ENCODE measurements at regions not wholly inside any gene's neighbourhood (a gene's known extent, or its start where the extent isn't known, plus 50 kb on each side); places are given as distances from the start of the nearest gene placed in this dataset.

DNA sequence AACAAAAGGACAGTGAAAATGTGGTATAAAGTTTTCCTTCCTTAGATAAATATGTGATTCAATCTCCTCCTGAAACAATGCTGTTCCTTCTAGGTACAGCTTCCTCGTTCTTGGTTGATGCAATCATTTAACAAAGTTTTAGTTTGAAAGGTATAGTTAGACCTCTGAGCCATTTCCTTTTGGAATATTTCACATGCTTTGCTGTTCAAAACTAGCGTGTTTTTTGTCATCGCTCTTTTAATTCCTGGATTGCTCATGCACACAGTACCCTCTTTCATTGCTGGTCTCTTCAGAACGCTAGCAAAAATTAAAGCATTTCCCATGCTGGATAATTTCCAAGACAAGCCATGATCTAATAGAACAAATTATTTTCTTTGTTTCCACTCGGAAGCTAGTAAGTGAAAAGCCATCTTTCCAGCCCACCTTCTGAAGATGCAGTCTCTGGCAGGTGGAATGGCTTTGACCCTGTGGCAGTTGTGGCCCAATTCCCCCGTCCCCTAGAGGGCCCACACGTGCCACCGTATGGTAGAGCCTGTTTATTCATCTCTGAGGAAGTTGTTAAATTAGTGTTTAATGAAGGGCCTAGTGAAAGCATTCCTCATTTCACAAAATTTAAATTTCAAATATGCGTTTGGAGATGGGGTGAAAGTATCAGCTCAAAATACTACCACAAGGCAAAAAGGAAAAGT, 1040.6 kb upstream of the SLC10A2 start:
- Histone ChIP-seq H3K79me2 (ENCODE audit: control insufficient read depth, low read length) (no peaks in the 10 kb centered on the region), H3K27me3 (ENCODE audit: control insufficient read depth, low read length) (no peaks in the 10 kb centered on the region), H3K4me3 (ENCODE audit: low read length) (no peak overlapping the region), H3K4me2 (ENCODE audit: low read length) (no peak overlapping the region), H3K36me3 (ENCODE audit: control insufficient read depth, low read length) (no peaks in the 10 kb centered on the region), H3K27ac (ENCODE audit: low read depth, low read length) (no peak overlapping the region), H4K20me1 (ENCODE audit: control insufficient read depth, insufficient read depth, low read depth, low read length) (no peaks in the 10 kb centered on the region), H3K9me2 (replicated peaks; ENCODE audit: control insufficient read depth, low read length) (no peaks in the 10 kb centered on the region), H3K9me3 (ENCODE audit: control insufficient read depth, insufficient read depth, low read length) (no peaks in the 10 kb centered on the region), H3K4me1 (ENCODE audit: control insufficient read depth, low read length) (no peaks in the 10 kb centered on the region), H3F3A (ENCODE audit: control insufficient read depth, insufficient read depth) (no peaks in the 10 kb centered on the region)
- TF ChIP-seq EZH2phosphoT487 (IDR thresholded peaks at IDR 0.05; ENCODE audit: borderline replicate concordance, low read length), result no peak
- TF ChIP-seq, protein P1, sequence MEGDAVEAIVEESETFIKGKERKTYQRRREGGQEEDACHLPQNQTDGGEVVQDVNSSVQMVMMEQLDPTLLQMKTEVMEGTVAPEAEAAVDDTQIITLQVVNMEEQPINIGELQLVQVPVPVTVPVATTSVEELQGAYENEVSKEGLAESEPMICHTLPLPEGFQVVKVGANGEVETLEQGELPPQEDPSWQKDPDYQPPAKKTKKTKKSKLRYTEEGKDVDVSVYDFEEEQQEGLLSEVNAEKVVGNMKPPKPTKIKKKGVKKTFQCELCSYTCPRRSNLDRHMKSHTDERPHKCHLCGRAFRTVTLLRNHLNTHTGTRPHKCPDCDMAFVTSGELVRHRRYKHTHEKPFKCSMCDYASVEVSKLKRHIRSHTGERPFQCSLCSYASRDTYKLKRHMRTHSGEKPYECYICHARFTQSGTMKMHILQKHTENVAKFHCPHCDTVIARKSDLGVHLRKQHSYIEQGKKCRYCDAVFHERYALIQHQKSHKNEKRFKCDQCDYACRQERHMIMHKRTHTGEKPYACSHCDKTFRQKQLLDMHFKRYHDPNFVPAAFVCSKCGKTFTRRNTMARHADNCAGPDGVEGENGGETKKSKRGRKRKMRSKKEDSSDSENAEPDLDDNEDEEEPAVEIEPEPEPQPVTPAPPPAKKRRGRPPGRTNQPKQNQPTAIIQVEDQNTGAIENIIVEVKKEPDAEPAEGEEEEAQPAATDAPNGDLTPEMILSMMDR (IDR thresholded peaks at IDR 0.05; ENCODE audit: low read depth, low read length, poor library complexity, severe bottlenecking), result no peak

DNA sequence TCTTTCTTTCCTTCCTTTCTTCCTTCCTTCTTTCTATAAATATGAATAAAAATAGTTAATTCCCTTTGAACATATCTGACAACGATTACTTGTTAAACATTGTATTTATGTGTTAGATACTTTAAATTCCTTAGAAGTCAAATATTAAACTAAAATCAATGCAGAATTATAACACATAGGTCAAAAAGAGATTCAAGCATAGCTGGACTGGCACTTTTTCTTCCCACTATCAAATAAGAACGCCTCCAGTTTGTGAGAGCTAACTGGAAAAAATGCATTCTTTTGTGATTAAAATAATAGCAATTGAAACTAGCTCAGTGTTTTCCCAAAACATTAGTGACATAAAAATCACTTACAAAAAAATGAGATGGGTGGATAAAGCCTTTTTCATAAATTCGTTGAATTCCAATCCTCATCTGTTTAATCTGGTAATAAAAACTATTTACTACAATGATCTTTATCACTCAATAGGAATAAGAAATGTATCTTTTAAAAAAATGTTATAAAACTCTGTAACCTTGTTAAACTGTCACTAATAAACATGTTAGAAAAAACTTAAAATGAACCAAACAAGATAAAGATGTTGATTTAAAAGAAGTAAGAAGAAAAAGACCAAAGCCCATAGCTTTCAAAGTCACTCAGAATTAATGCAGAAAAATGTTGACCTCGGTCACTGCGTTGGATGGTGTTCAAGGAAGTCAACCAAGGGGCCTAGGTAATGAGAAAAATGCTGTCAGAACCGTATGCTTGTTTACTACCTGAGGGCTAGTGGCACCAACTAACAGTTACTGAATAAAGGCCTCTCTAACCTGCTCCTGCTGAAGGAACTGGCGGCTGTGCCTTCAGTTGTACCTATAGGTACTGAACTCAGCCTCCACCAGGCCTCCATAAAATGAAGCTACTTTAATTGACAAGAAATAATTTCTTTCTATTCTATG, 1039.5 kb upstream of the SLC10A2 start:
- Histone ChIP-seq H3K9me2 (replicated peaks; ENCODE audit: control insufficient read depth, low read length) (no peaks in the 10 kb centered on the region), H4K20me1 (ENCODE audit: control insufficient read depth, insufficient read depth, low read depth, low read length) (no peaks in the 10 kb centered on the region), H3K36me3 (ENCODE audit: control insufficient read depth, low read length) (no peaks in the 10 kb centered on the region), H3F3A (ENCODE audit: control insufficient read depth, insufficient read depth) (no peaks in the 10 kb centered on the region), H3K4me3 (ENCODE audit: low read length) (no peak overlapping the region), H3K9me3 (ENCODE audit: control insufficient read depth, insufficient read depth, low read length) (no peaks in the 10 kb centered on the region), H3K79me2 (ENCODE audit: control insufficient read depth, low read length) (no peaks in the 10 kb centered on the region), H3K27me3 (ENCODE audit: control insufficient read depth, low read length) (no peaks in the 10 kb centered on the region), H3K4me2 (ENCODE audit: low read length) (no peak overlapping the region), H3K27ac (ENCODE audit: low read depth, low read length) (no peak overlapping the region), H3K4me1 (ENCODE audit: control insufficient read depth, low read length) (no peaks in the 10 kb centered on the region)
- TF ChIP-seq, protein P1 (IDR thresholded peaks at IDR 0.05; ENCODE audit: low read depth, low read length, poor library complexity, severe bottlenecking), result no peak
- no peak for TF ChIP-seq EZH2phosphoT487 (IDR thresholded peaks at IDR 0.05; ENCODE audit: borderline replicate concordance, low read length)

DNA sequence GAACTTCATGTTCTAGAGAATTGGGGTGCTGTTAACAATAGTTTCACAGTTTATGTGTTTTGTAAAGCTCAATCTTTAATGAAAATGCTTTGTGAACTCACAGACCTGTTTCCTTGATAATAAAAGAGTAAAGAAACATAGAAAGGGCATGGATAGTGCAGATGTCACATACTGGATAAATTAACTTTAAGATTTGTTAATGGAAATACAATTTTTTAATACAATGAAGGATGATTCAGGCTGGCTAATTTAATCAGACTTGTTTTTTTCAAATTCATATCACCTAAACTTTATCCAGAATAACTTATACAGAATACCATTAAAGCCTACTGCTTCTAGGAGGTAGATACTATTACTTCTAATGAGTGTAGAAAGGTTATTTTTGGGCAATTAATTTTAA, 1033.5 kb upstream of the SLC10A2 start:
- H3K36me3 ChIP-seq (ENCODE audit: control insufficient read depth, low read length), result no peaks in the 10 kb centered on the region
- no peak overlapping the region for H3K4me3 ChIP-seq (ENCODE audit: low read length)
- TF ChIP-seq, protein P1 (IDR thresholded peaks at IDR 0.05; ENCODE audit: low read depth, low read length, poor library complexity, severe bottlenecking), result no peak
- TF ChIP-seq EZH2phosphoT487 (IDR thresholded peaks at IDR 0.05; ENCODE audit: borderline replicate concordance, low read length), result no peak
- H3K27ac ChIP-seq (ENCODE audit: low read depth, low read length), result no peak overlapping the region
- H3K4me2 ChIP-seq (ENCODE audit: low read length), result no peak overlapping the region
- no peaks in the 10 kb centered on the region for H3K4me1 ChIP-seq (ENCODE audit: control insufficient read depth, low read length)
- H4K20me1 ChIP-seq (ENCODE audit: control insufficient read depth, insufficient read depth, low read depth, low read length), result no peaks in the 10 kb centered on the region
- no peaks in the 10 kb centered on the region for H3K9me2 ChIP-seq (replicated peaks; ENCODE audit: control insufficient read depth, low read length)
- H3F3A ChIP-seq (ENCODE audit: control insufficient read depth, insufficient read depth), result no peaks in the 10 kb centered on the region
- H3K9me3 ChIP-seq (ENCODE audit: control insufficient read depth, insufficient read depth, low read length), result no peaks in the 10 kb centered on the region
- no peaks in the 10 kb centered on the region for H3K79me2 ChIP-seq (ENCODE audit: control insufficient read depth, low read length)
- H3K27me3 ChIP-seq (ENCODE audit: control insufficient read depth, low read length), result no peaks in the 10 kb centered on the region
